GM12891 (cell line): ENCODE measurements at regions not wholly inside any gene's neighbourhood (a gene's known extent, or its start where the extent isn't known, plus 50 kb on each side); places are given as distances from the start of the nearest gene placed in this dataset.
"Not testable (repeated sequence)": the region's sequence is repeated elsewhere in the genome, so short reads cannot be mapped to it uniquely, and the experiment has no call there.

Experiments
- DNase-seq: peaks from one replicate; pipeline ENCODE4 v3.0.0; 2011; ENCODE audit warnings: low spot score; ENCODE audit not compliant: insufficient read length
- FAIRE-seq: peaks from 2 replicates; lab custom pipeline; 2011; peaks lifted over from hg19 to GRCh38; lab: Jason Lieb, UNC
- PAX5 ChIP-seq: IDR thresholded peaks from 2 replicates; pipeline ENCODE4 v1.6.1; 2011; ENCODE audit warnings: low read length, moderate library complexity, mild to moderate bottlenecking; ENCODE audit not compliant: insufficient read depth, severe bottlenecking
- POLR2A ChIP-seq: IDR thresholded peaks from 2 replicates; pipeline ENCODE4 v1.6.1; 2011; ENCODE audit warnings: low read depth, low read length, control low read depth
- POLR2AphosphoS5 ChIP-seq: IDR thresholded peaks from 2 replicates; pipeline ENCODE4 v1.6.1; 2011; ENCODE audit warnings: low read depth, low read length, control low read depth
- POU2F2 ChIP-seq: IDR thresholded peaks from 2 replicates; pipeline ENCODE4 v1.6.1; 2011; ENCODE audit warnings: low read depth, mild to moderate bottlenecking, control low read depth, low read length, moderate library complexity
- SPI1 ChIP-seq: IDR thresholded peaks from 2 replicates; pipeline ENCODE4 v1.6.1; 2011; ENCODE audit warnings: low read depth, low read length, control low read depth
- TAF1 ChIP-seq: IDR thresholded peaks from 2 replicates; pipeline ENCODE4 v1.6.1; 2011; ENCODE audit warnings: low read depth, low read length, control low read depth

DNA sequence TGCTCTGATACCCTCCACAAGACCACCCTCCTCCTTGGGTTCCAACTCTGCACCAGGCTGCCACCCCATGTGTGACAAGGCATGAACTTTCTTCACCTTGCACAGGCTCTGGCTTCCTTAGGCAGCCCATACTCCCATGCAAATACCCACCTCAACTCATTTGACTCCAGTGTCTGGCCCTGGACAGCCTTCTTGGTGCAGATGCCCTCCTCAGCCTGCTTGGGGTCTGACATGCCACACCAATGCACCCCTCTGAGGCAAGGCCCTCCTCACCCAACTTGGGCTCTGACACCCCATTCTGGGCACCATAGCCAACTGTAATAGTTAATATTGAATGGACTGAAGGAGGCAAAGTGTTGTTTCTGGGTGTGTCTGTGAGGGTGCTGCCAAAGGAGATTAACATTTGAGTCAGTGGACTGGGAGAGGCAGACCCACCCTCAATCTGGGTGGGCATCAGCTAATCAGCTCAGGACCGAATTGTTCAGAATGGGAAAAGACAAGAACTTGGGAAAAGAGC lies 115.0 kb upstream of the EPB41L4A start:
- no peak for DNase-seq
- FAIRE-seq: peak; percentile 77
- TF ChIP-seq TAF1 (no peak), PAX5 (no peak), POLR2A (no peak), POU2F2 (no peak), POLR2AphosphoS5 (no peak), SPI1 (no peak)

GRCh38 chr5:112534611-112535255 lies 115.7 kb upstream of the EPB41L4A start:
- no peak for TF ChIP-seq POLR2A
- no peak for TF ChIP-seq POLR2AphosphoS5
- no peak for TF ChIP-seq SPI1
- TF ChIP-seq TAF1: no peak
- TF ChIP-seq PAX5: no peak
- TF ChIP-seq POU2F2: no peak
- DNase-seq: no peak
- no peak for FAIRE-seq

GRCh38 chr5:112535356-112535755 lies 116.3 kb upstream of the EPB41L4A start:
- no peak for FAIRE-seq

GRCh38 chr5:112544558-112544957 lies 125.5 kb upstream of the EPB41L4A start:
- not testable (repeated sequence) for DNase-seq, FAIRE-seq

More at GRCh38 chr5:112535356-112535755, 116.3 kb upstream of the EPB41L4A start:
- no peak for DNase-seq
- no peak for TF ChIP-seq POLR2AphosphoS5
- no peak for TF ChIP-seq SPI1
- TF ChIP-seq PAX5: no peak
- no peak for TF ChIP-seq TAF1
- TF ChIP-seq POLR2A: no peak
- TF ChIP-seq POU2F2: no peak

GRCh38 chr5:112546946-112547592 lies 128.0 kb upstream of the EPB41L4A start:
- TF ChIP-seq POLR2A (no peak), POU2F2 (no peak), PAX5 (no peak), SPI1 (no peak), POLR2AphosphoS5 (no peak), TAF1 (no peak)
- no peak for DNase-seq
- FAIRE-seq: peak; percentile 28

- FAIRE-seq: no peak
- TF ChIP-seq POLR2A: no peak
- no peak for DNase-seq
Measured at GRCh38 chr5:112548246-112548881, 129.3 kb upstream of the EPB41L4A start.

- no peak for DNase-seq
Measured at GRCh38 chr5:112549127-112549526, 130.1 kb upstream of the EPB41L4A start.

DNA sequence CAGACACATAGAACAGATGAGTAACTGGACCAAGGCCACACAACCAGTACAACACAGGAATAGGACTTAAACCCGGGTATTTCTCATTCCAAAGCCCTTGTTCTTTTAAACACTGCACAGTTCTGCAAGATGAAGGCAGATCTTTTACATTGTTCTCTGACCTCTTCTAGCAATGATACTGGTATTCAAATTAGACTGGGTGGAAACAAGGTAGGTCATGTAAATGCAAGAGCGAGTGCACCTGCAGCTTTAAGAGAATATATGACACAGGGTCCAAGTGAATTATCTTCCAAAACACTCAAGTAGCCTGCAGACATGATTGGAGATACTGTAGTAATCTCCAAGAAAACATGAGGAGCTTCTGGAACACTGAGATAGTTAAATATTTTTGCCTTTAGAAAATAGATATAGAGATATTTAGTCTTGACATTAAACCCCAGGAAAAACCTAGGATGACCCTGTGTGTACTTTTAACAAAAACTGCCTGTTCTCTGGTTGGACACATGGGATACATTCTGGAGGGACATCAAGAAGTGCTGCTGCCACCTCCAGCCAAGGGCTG lies 130.6 kb upstream of the EPB41L4A start:
- FAIRE-seq (peak; percentile 63), DNase-seq (no peak)
- TF ChIP-seq TAF1 (no peak), SPI1 (no peak), POU2F2 (no peak), POLR2A (no peak), POLR2AphosphoS5 (no peak), PAX5 (no peak)

More at GRCh38 chr5:112549127-112549526, 130.1 kb upstream of the EPB41L4A start:
- TF ChIP-seq SPI1 (no peak), POLR2A (no peak), TAF1 (no peak), POLR2AphosphoS5 (no peak), PAX5 (no peak), POU2F2 (no peak)
- no peak for FAIRE-seq

DNA sequence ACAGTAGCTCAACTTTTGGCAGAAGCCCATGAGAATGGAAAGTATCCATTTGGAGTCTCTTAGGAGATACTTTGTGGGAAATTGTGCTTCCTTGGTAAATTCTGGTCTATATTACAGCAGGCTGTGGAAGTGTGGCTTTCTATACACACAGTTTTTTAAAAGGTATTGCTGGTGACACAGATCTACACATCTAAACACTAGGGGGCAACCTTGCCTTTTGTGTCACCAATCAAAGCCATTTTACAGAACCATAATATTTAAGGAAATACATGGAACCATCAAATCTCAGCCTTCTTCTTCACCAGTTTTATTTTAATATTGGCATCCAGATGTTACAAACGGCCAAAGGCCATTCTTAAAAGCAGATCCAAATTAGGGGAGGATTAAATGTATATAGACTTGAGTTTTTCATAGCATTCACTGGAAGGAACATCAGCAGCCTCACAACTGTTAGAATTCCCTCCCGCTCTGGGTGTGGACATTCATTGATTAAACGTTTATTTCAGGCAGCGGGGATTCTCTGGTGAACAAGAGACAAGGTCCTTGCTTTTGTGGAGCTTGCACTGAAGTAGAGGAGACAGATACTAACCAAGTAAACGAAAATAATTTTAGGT lies 132.4 kb upstream of the EPB41L4A start:
- no peak for DNase-seq
- peak; percentile 84 for FAIRE-seq
- TF ChIP-seq TAF1: no peak
- TF ChIP-seq POLR2AphosphoS5: no peak
- TF ChIP-seq POU2F2: no peak
